ENCODE measurements at regions not wholly inside any gene's neighbourhood (a gene's known extent, or its start where the extent isn't known, plus 50 kb on each side); places are given as distances from the start of the nearest gene placed in this dataset.
"Not testable (repeated sequence)": the region's sequence is repeated elsewhere in the genome, so short reads cannot be mapped to it uniquely, and the experiment has no call there.

GRCh38 chr20:12849225-12849910 lies 159.4 kb upstream of the SPTLC3 start:
- intact Hi-C loops (cut with DNase I; ENCODE audit: low total_unique reads) = no loop called here

GRCh38 chr20:12857643-12858042 lies 151.1 kb upstream of the SPTLC3 start:
- intact Hi-C loops (cut with DNase I; ENCODE audit: low total_unique reads) = not testable (repeated sequence)

More at GRCh38 chr20:12849225-12849910, 159.4 kb upstream of the SPTLC3 start:
- Histone ChIP-seq H3K9me3 (peaks cover 0 to 5% (median 0%) of the 10 kb centered on the region in 8 donors), H3K27ac (no peak overlapping the region), H3K4me1 (no peaks in the 10 kb centered on the region), H3K4me3 (no peak overlapping the region), H3K27me3 (replicated peaks in 1 of 7) (no peaks in the 10 kb centered on the region), H3K36me3 (no peaks in the 10 kb centered on the region)
- WGBS, 5 donors = 29 to 33% (median 33%) methylated on average over 9 of the region's 9 CpGs
- no peak for DNase-seq
- TF ChIP-seq POLR2AphosphoS5 (IDR thresholded peaks at IDR 0.05) (no peak), CTCF (IDR thresholded peaks at IDR 0.05 in 8 of 11, conservative IDR thresholded peaks at IDR 0.05 in 3 of 11) (no peak), POLR2A (IDR thresholded peaks at IDR 0.05) (no peak)

GRCh38 chr20:12860619-12861247 lies 148.0 kb upstream of the SPTLC3 start:
- no peak overlapping the region for H3K27ac ChIP-seq
- H3K4me1 ChIP-seq = no peaks in the 10 kb centered on the region
- intact Hi-C loops (cut with DNase I; ENCODE audit: low total_unique reads) = no loop called here
- H3K27me3 ChIP-seq (replicated peaks in 1 of 7) = no peaks in the 10 kb centered on the region
- H3K9me3 ChIP-seq = peaks cover 0 to 22% (median 16%) of the 10 kb centered on the region in 8 donors
- no peaks in the 10 kb centered on the region for H3K36me3 ChIP-seq
- H3K4me3 ChIP-seq = no peak overlapping the region
- DNase-seq = no peak
- TF ChIP-seq POLR2AphosphoS5 (IDR thresholded peaks at IDR 0.05) = no peak
- TF ChIP-seq POLR2A (IDR thresholded peaks at IDR 0.05) = no peak

More at GRCh38 chr20:12857643-12858042, 151.1 kb upstream of the SPTLC3 start:
- not testable (repeated sequence) for H3K4me3 ChIP-seq; H3K27ac ChIP-seq; H3K27me3 ChIP-seq (replicated peaks in 1 of 7); H3K4me1 ChIP-seq; H3K36me3 ChIP-seq; DNase-seq
- 86 to 95% (median 92%) methylated on average over 8 to 9 of the region's 9 CpGs for WGBS, 5 donors
- peaks cover 0 to 36% (median 27%) of the 10 kb centered on the region in 8 donors for H3K9me3 ChIP-seq

- Histone ChIP-seq H3K27me3 (replicated peaks in 1 of 7) (no peaks in the 10 kb centered on the region), H3K27ac (no peak overlapping the region), H3K9me3 (no peaks in the 10 kb centered on the region), H3K36me3 (no peaks in the 10 kb centered on the region), H3K4me1 (no peaks in the 10 kb centered on the region), H3K4me3 (no peak overlapping the region)
- 84 to 95% (median 88%) methylated on average over 1 of the region's 1 CpG for WGBS, 5 donors
- intact Hi-C loops (cut with DNase I; ENCODE audit: low total_unique reads) = no loop called here
- no peak for DNase-seq
- no peak for TF ChIP-seq POLR2AphosphoS5 (IDR thresholded peaks at IDR 0.05)
- no peak for TF ChIP-seq POLR2A (IDR thresholded peaks at IDR 0.05)
- no peak for TF ChIP-seq CTCF (IDR thresholded peaks at IDR 0.05 in 8 of 11, conservative IDR thresholded peaks at IDR 0.05 in 3 of 11)
Observed at GRCh38 chr20:12869669-12870068, 139.1 kb upstream of the SPTLC3 start.

GRCh38 chr20:12870588-12870987 lies 138.2 kb upstream of the SPTLC3 start:
- no peak overlapping the region for H3K27ac ChIP-seq
- no peaks in the 10 kb centered on the region for H3K9me3 ChIP-seq
- 46 to 71% (median 64%) methylated on average over 2 of the region's 2 CpGs for WGBS, 5 donors
- DNase-seq = no peak
- H3K4me1 ChIP-seq = no peaks in the 10 kb centered on the region
- H3K4me3 ChIP-seq = no peak overlapping the region
- intact Hi-C loops (cut with DNase I; ENCODE audit: low total_unique reads) = no loop called here
- TF ChIP-seq CTCF (IDR thresholded peaks at IDR 0.05 in 8 of 11, conservative IDR thresholded peaks at IDR 0.05 in 3 of 11) (no peak), POLR2A (IDR thresholded peaks at IDR 0.05) (no peak), POLR2AphosphoS5 (IDR thresholded peaks at IDR 0.05) (no peak)
- H3K36me3 ChIP-seq = no peaks in the 10 kb centered on the region
- no peaks in the 10 kb centered on the region for H3K27me3 ChIP-seq (replicated peaks in 1 of 7)
